Activated T-helper 1 cell treated with anti-CD3 and anti-CD28 coated beads, Interleukin-12 subunit alpha, Interleukin-12 subunit beta, Interleukin-2, Interleukin-4 antibody, amounts not matched to agents 30 ng/mL and 10 ng/mL and 1 ng/mL, durations not matched to agents 14 hours and 24 hours and 36 hours (primary cell): ENCODE measurements at regions not wholly inside any gene's neighbourhood (a gene's known extent, or its start where the extent isn't known, plus 50 kb on each side); places are given as distances from the start of the nearest gene placed in this dataset.

Experiments
- DNase-seq: peaks from one replicate; pipeline ENCODE4 v3.0.0; 2021; ENCODE audit warnings: low spot score
- H3K27ac Mint-ChIP-seq: one replicate; pipeline ENCODE4 v1.8.0; 2021; ENCODE audit warnings: mild to moderate bottlenecking, mixed read lengths
- H3K27me3 Mint-ChIP-seq: one replicate; pipeline ENCODE4 v1.8.0; 2022; ENCODE audit warnings: mild to moderate bottlenecking, moderate library complexity, mixed read lengths; ENCODE audit not compliant: insufficient read depth
- H3K36me3 Mint-ChIP-seq: one replicate; pipeline ENCODE4 v1.8.0; 2021; ENCODE audit warnings: low read depth, mixed read lengths
- H3K4me1 Mint-ChIP-seq: one replicate; pipeline ENCODE4 v1.8.0; 2021; ENCODE audit warnings: low read depth, mixed read lengths
- H3K4me3 Mint-ChIP-seq: one replicate; pipeline ENCODE4 v1.8.0; 2021; ENCODE audit warnings: mild to moderate bottlenecking, moderate library complexity, mixed read lengths
- H3K9me3 Mint-ChIP-seq: one replicate; pipeline ENCODE4 v1.8.0; 2021; ENCODE audit warnings: mixed read lengths
- intact Hi-C: fragments of 100-400 bp; cut with micrococcal nuclease; formaldehyde crosslinking; loops from one replicate; pipeline ENCODE4 v1.15.1; 2024

- H3K27me3 Mint-ChIP-seq: peaks cover 2% of the 10 kb centered on the region
- H3K4me1 Mint-ChIP-seq: no peaks in the 10 kb centered on the region
- H3K4me3 Mint-ChIP-seq: no peak overlapping the region
- intact Hi-C loops: no loop called here
- no peak overlapping the region for H3K27ac Mint-ChIP-seq
- no peak for DNase-seq
- no peaks in the 10 kb centered on the region for H3K9me3 Mint-ChIP-seq
- no peaks in the 10 kb centered on the region for H3K36me3 Mint-ChIP-seq
These were observed 453.4 kb upstream of the SLC14A2 start for GRCh38 chr18:45161850-45162249.

DNA sequence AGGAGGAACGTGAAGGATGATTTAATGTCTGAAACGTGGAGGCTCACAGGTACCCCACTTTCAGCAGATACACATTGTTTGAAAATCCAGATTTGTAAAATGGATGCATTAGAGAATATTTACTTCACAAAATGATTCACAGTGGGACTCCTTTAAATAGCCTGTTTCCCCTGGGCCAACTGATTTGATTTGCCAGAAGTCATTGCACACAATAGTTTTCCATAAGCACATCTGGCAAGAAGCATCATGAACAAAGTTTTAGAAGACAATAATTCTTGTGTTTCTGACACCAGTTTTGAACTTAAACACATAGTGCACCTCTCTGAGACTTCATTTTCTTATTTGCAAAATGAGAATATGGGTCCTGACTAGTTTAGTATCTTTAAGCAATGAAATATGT, 451.4 kb upstream of the SLC14A2 start:
- H3K36me3 Mint-ChIP-seq: no peaks in the 10 kb centered on the region
- H3K4me3 Mint-ChIP-seq: no peak overlapping the region
- intact Hi-C loops: no loop called here
- H3K4me1 Mint-ChIP-seq: no peaks in the 10 kb centered on the region
- DNase-seq: no peak
- H3K9me3 Mint-ChIP-seq: no peaks in the 10 kb centered on the region
- H3K27me3 Mint-ChIP-seq: peaks cover 2% of the 10 kb centered on the region
- H3K27ac Mint-ChIP-seq: no peak overlapping the region

GRCh38 chr18:45164551-45164950, 450.7 kb upstream of the SLC14A2 start:
- intact Hi-C loops: no loop called here
- Mint-ChIP-seq H3K9me3 (no peaks in the 10 kb centered on the region), H3K27ac (no peak overlapping the region), H3K36me3 (no peaks in the 10 kb centered on the region), H3K4me1 (no peaks in the 10 kb centered on the region), H3K27me3 (peaks cover 2% of the 10 kb centered on the region), H3K4me3 (no peak overlapping the region)
- DNase-seq: no peak

DNA sequence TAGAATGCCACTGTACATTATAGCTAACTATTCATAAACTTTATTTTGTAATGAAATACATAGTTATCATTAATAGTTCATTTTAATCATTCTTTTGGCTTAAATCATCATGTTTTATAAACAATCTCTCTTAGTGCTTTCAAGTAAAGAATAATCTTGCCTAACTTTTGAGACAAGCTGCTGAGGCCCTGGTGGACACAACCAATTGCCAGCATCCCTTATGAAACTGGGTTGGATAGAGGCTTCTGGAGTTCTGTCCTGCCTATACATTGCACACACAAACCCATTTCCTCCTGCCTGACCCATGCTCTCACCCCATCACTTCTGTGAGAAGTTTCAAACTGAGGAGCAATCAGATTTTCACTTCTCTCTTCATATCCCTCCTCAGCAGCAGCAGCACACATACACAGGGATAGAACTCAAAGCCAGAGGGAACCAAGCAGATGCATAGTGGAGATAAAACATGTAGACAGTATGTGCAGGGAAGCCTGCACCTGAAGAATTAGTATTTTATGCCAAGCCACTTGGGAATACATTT, 450.0 kb upstream of the SLC14A2 start:
- H3K36me3 Mint-ChIP-seq: no peaks in the 10 kb centered on the region
- DNase-seq: no peak
- H3K27me3 Mint-ChIP-seq: peaks cover 2% of the 10 kb centered on the region
- H3K9me3 Mint-ChIP-seq: no peaks in the 10 kb centered on the region
- H3K4me3 Mint-ChIP-seq: no peak overlapping the region
- H3K27ac Mint-ChIP-seq: no peak overlapping the region
- H3K4me1 Mint-ChIP-seq: no peaks in the 10 kb centered on the region
- intact Hi-C loops: no loop called here

DNA sequence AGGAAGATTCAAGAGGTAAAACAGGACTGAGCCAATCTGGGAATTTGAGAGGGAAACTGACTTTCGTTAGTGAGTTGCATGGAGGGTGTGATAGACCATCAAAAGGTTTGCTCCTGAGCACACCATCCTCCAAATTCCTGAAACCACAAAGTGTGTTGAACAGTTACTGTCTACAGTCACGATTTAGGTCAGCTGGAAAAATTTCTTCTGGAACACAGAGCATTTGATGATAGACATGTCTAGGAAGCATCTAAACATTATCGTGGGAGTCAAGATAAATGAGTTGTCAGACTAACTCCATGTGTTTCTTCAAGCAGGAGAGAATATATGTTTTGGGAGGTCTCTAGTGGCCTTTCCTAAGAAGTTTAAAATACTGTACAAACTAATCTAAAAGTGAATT, 449.4 kb upstream of the SLC14A2 start:
- intact Hi-C loops: no loop called here
- peaks cover 2% of the 10 kb centered on the region for H3K27me3 Mint-ChIP-seq
- H3K4me3 Mint-ChIP-seq: no peak overlapping the region
- no peak for DNase-seq
- no peaks in the 10 kb centered on the region for H3K36me3 Mint-ChIP-seq
- H3K4me1 Mint-ChIP-seq: no peaks in the 10 kb centered on the region
- no peaks in the 10 kb centered on the region for H3K9me3 Mint-ChIP-seq
- H3K27ac Mint-ChIP-seq: no peak overlapping the region

GRCh38 chr18:45166341-45166835, 448.9 kb upstream of the SLC14A2 start:
- Mint-ChIP-seq H3K36me3 (no peaks in the 10 kb centered on the region), H3K4me1 (no peaks in the 10 kb centered on the region), H3K4me3 (no peak overlapping the region), H3K9me3 (no peaks in the 10 kb centered on the region), H3K27me3 (peaks cover 2% of the 10 kb centered on the region), H3K27ac (no peak overlapping the region)
- intact Hi-C loops: no loop called here
- DNase-seq: no peak

- Mint-ChIP-seq H3K4me3 (no peak overlapping the region), H3K9me3 (no peaks in the 10 kb centered on the region), H3K27me3 (peaks cover 2% of the 10 kb centered on the region), H3K27ac (no peak overlapping the region), H3K36me3 (no peaks in the 10 kb centered on the region), H3K4me1 (no peaks in the 10 kb centered on the region)
- DNase-seq: no peak
- intact Hi-C loops: no loop called here
These were observed 448.3 kb upstream of the SLC14A2 start for GRCh38 chr18:45166836-45167551.

DNA sequence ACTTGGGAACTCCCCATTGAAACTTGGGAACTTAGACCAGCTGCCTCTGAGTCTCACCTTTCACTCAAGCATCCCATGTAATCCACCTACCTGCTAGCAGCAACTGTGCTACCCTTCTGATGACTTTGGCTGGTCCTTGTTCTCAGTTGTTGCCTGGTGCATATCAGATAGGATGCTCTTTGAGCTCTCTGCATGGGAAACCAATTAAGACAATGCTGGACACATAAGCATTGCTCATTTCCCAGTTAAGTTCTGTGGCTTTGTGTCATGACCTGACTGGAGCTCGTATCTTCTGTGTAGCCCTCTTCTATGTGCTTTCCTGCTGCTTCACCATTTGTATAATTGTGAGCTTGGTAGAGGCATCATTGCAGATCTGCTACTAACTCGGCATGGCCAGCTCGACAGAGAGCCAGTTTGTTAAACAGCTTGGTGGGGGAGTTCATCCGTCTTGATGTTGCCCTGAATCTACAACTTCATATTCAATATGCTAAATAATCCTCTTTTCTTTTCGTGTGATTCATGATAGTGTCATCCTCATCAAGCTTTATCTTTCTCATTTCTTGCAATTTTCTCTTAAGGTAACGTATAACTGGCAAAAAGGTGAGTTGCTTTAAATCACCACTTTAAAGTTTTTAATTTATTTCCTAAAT, 447.5 kb upstream of the SLC14A2 start:
- no peak overlapping the region for H3K27ac Mint-ChIP-seq
- intact Hi-C loops: no loop called here
- H3K9me3 Mint-ChIP-seq: no peaks in the 10 kb centered on the region
- H3K27me3 Mint-ChIP-seq: peaks cover 2% of the 10 kb centered on the region
- no peaks in the 10 kb centered on the region for H3K4me1 Mint-ChIP-seq
- DNase-seq: no peak
- no peak overlapping the region for H3K4me3 Mint-ChIP-seq
- no peaks in the 10 kb centered on the region for H3K36me3 Mint-ChIP-seq

DNA sequence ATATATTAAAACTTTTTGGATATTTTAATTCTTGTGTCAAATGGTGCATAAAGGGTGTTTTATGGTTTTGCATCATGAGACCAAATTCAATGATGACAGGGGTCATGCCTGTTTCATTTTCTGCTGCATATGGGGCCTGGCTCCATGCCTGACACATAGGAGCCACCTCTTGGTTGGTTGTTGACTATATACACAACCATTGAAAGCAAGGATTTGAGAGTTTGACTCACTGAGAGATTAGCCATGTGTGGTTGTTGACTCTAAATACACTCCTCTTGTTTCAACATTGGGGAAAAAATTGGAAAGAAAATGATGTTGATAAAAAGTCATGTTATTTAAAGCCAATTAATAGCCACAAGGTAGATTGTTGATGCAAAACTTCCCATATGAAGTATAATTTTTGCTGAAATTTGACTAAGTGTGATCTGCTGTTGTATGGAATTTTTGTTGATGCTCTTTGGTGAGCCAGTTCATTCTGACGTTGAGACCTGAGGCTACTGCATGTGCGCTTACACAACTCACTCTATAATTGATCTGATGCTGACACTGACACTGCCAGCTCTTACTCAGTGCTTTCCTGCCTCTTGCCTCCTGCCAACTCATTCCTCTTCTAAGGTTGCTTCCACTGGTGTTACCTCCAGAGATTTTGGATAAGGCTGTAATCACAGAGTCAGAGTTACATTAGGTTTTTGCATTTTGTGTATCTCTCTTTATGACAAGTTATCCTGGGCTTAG, 446.2 kb upstream of the SLC14A2 start:
- Mint-ChIP-seq H3K36me3 (no peaks in the 10 kb centered on the region), H3K9me3 (no peaks in the 10 kb centered on the region), H3K4me3 (no peak overlapping the region), H3K27ac (no peak overlapping the region), H3K27me3 (no peaks in the 10 kb centered on the region), H3K4me1 (no peaks in the 10 kb centered on the region)
- no peak for DNase-seq
- intact Hi-C loops: no loop called here

DNA sequence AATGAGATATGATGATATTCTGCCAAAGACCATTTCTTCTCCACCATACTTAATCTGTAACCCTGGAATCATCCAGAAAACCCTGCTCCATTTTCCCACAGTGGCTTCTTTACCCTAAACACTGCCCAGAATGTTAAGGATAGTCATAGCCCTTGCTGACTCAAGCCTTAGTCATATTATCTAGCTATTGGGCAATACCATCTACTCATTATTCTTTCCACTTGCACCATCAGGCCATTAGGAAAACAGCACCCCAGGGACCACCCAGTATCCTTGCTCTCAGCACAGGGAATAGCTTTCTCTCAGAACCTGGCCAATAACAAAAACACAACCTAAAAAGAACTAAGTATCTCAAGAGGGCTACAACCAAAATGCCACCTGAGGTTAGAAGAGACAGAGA, 445.7 kb upstream of the SLC14A2 start:
- H3K9me3 Mint-ChIP-seq: no peaks in the 10 kb centered on the region
- H3K27ac Mint-ChIP-seq: no peak overlapping the region
- no peaks in the 10 kb centered on the region for H3K27me3 Mint-ChIP-seq
- H3K4me3 Mint-ChIP-seq: no peak overlapping the region
- no peaks in the 10 kb centered on the region for H3K4me1 Mint-ChIP-seq
- no peaks in the 10 kb centered on the region for H3K36me3 Mint-ChIP-seq
- DNase-seq: no peak
- intact Hi-C loops: no loop called here

DNA sequence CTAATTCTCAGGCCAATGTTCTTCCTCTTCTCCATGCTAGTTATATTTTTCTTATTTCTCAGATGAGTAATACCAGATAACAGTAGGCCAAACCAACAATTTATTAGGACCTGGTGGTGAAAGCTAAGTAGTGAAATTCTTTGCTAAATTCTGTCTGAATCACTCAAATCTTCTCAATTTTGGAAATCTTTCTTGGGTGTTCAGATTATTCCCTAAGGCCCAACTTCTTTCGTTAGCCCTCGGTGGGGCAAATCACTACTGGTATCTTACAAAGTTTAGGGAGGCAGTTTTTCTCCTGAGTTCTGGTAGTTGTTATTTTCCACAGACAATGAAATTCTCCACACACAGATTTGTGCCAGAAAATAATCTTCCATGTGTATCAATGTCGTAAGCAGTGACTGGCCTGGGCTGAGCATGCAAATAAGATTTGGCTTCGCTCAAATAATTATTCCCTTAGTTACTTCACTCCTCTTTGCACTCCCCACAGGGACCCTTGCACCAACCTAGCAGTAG, 443.5 kb upstream of the SLC14A2 start:
- Mint-ChIP-seq H3K4me1 (no peaks in the 10 kb centered on the region), H3K9me3 (no peaks in the 10 kb centered on the region), H3K4me3 (no peak overlapping the region), H3K36me3 (no peaks in the 10 kb centered on the region), H3K27ac (no peak overlapping the region), H3K27me3 (no peaks in the 10 kb centered on the region)
- no peak for DNase-seq
- intact Hi-C loops: no loop called here

- intact Hi-C loops: no loop called here
- H3K4me1 Mint-ChIP-seq: no peaks in the 10 kb centered on the region
- H3K27ac Mint-ChIP-seq: no peak overlapping the region
- DNase-seq: no peak
- H3K36me3 Mint-ChIP-seq: no peaks in the 10 kb centered on the region
- no peak overlapping the region for H3K4me3 Mint-ChIP-seq
- no peaks in the 10 kb centered on the region for H3K9me3 Mint-ChIP-seq
- no peaks in the 10 kb centered on the region for H3K27me3 Mint-ChIP-seq
These were observed 441.9 kb upstream of the SLC14A2 start for GRCh38 chr18:45173327-45173726.
